ENCODE measurements at regions not wholly inside any gene's neighbourhood (a gene's known extent, or its start where the extent isn't known, plus 50 kb on each side); places are given as distances from the start of the nearest gene placed in this dataset.

DNA sequence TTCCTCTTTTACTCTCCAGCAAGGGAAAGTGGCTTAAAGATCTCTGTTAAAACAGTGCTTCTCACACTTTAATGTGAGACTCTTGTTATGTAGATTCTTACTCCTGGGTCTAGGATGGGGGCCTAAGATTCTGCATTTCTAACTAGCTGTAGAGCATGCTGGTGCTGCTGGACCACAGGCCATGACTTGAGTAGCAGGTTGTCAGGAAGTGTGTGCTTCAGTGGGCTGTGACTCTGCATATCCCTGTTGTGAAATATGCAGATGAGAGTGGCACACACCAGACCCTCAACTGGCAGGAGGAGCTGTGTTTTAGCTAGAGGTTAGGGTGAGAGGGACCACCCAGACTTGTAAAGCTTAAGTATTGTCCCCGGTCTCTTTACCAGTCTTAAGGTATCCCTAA lies 191.1 kb upstream of the DMRT1 start:
- TF ChIP-seq, protein P1, sequence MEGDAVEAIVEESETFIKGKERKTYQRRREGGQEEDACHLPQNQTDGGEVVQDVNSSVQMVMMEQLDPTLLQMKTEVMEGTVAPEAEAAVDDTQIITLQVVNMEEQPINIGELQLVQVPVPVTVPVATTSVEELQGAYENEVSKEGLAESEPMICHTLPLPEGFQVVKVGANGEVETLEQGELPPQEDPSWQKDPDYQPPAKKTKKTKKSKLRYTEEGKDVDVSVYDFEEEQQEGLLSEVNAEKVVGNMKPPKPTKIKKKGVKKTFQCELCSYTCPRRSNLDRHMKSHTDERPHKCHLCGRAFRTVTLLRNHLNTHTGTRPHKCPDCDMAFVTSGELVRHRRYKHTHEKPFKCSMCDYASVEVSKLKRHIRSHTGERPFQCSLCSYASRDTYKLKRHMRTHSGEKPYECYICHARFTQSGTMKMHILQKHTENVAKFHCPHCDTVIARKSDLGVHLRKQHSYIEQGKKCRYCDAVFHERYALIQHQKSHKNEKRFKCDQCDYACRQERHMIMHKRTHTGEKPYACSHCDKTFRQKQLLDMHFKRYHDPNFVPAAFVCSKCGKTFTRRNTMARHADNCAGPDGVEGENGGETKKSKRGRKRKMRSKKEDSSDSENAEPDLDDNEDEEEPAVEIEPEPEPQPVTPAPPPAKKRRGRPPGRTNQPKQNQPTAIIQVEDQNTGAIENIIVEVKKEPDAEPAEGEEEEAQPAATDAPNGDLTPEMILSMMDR (IDR thresholded peaks at IDR 0.05), result no peak
- no peak for TF ChIP-seq POLR2A (IDR thresholded peaks at IDR 0.05)

All from body of pancreas (tissue), 4 donors.